GM19467 (cell line): ENCODE measurements at regions not wholly inside any gene's neighbourhood (a gene's known extent, or its start where the extent isn't known, plus 50 kb on each side); places are given as distances from the start of the nearest gene placed in this dataset.
A peak's percentile ranks its signal among the peaks of the same experiment; 100 is the strongest.
"Not testable (repeated sequence)": the region's sequence is repeated elsewhere in the genome, so short reads cannot be mapped to it uniquely, and the experiment has no call there.

Source experiments
- ATAC-seq: cut with Tn5 transposase; IDR thresholded peaks from one replicate; pipeline ENCODE4 v1.9.1; 2021; ENCODE audit warnings: mild to moderate bottlenecking, moderate library complexity; ENCODE audit not compliant: unreplicated experiment

GRCh38 chr12:90515199-90516175 is 439.5 kb downstream of the CCER1 start:
- ATAC-seq = peak; percentile 95

GRCh38 chr12:90514325-90514724 is 440.7 kb downstream of the CCER1 start:
- ATAC-seq = no peak

GRCh38 chr12:90512518-90512917 is 442.5 kb downstream of the CCER1 start:
- ATAC-seq = no peak

GRCh38 chr12:90510948-90511347 is 444.0 kb downstream of the CCER1 start:
- no peak for ATAC-seq

- no peak for ATAC-seq
Measured at GRCh38 chr12:90504806-90505205, 450.2 kb downstream of the CCER1 start.

- ATAC-seq = no peak
Measured at GRCh38 chr12:90502070-90502469, 452.9 kb downstream of the CCER1 start.

- ATAC-seq = no peak
Measured at GRCh38 chr12:90501412-90501811, 453.6 kb downstream of the CCER1 start.

- ATAC-seq = no peak
Measured at GRCh38 chr12:90499795-90500194, 455.2 kb downstream of the CCER1 start.

- no peak for ATAC-seq
Measured at GRCh38 chr12:90497923-90498545, 456.9 kb downstream of the CCER1 start.

GRCh38 chr12:90490355-90490754 is 464.6 kb downstream of the CCER1 start:
- ATAC-seq = no peak

GRCh38 chr12:90489141-90489540 is 465.8 kb downstream of the CCER1 start:
- ATAC-seq = no peak

- no peak for ATAC-seq
Measured at GRCh38 chr12:90485560-90485959, 469.4 kb downstream of the CCER1 start.

- no peak for ATAC-seq
Measured at GRCh38 chr12:90484094-90484493, 470.9 kb downstream of the CCER1 start.

- no peak for ATAC-seq
Measured at GRCh38 chr12:90481748-90482147, 473.2 kb downstream of the CCER1 start.

GRCh38 chr12:90479237-90479636 is 475.7 kb downstream of the CCER1 start:
- ATAC-seq = no peak

GRCh38 chr12:90473831-90474230 is 481.1 kb downstream of the CCER1 start:
- no peak for ATAC-seq

- no peak for ATAC-seq
Measured at GRCh38 chr12:90460681-90461080, 494.3 kb downstream of the CCER1 start.

GRCh38 chr12:90456248-90456647 is 498.7 kb downstream of the CCER1 start:
- ATAC-seq = no peak

- no peak for ATAC-seq
Measured at GRCh38 chr12:90455756-90456155, 499.2 kb downstream of the CCER1 start.

- ATAC-seq = no peak
Measured at GRCh38 chr12:90449611-90450010, 505.4 kb downstream of the CCER1 start.

GRCh38 chr12:90443466-90443865 is 511.5 kb downstream of the CCER1 start:
- ATAC-seq = not testable (repeated sequence)

- ATAC-seq = no peak
Measured at GRCh38 chr12:90441431-90441830, 513.5 kb downstream of the CCER1 start.
